IMR-90 (cell line): ENCODE measurements at regions not wholly inside any gene's neighbourhood (a gene's known extent, or its start where the extent isn't known, plus 50 kb on each side); places are given as distances from the start of the nearest gene placed in this dataset.

Experiments used
- ATAC-seq: fragments of 200-7000 bp; cut with Tn5 transposase; 2 replicates; pipeline ENCODE4 v1.9.1; 2020; ENCODE audit warnings: low read depth, mild to moderate bottlenecking, moderate library complexity
- BruUV-seq: library from RNA; stranded (reverse); fragments of 400-500 nt; replicated peaks from 2 replicates; lab custom pipeline; 2021; lab: Mats Ljungman, UMichigan
- CTCF ChIA-PET: fragments of 300-600 bp; formaldehyde crosslinking; extraction: SDS; loops from one replicate; lab custom pipeline; 2021; ENCODE audit warnings: antibody characterized with exemption; lab: Yijun Ruan, JAX
- POLR2A ChIA-PET: fragments of 300-600 bp; sonication (Branson Sonifier 250); formaldehyde crosslinking; loops from one replicate; lab custom pipeline; 2022; ENCODE audit warnings: antibody characterized with exemption; ENCODE audit not compliant: unreplicated experiment; lab: Charles Lee
- DNase-seq: peaks from one replicate; pipeline ENCODE4 v3.0.0; 2013
- H2AFZ ChIP-seq: replicated peaks from 2 replicates; pipeline ENCODE3; 2013; ENCODE audit warnings: low read length, mild to moderate bottlenecking; ENCODE audit not compliant: poor library complexity
- H2AK5ac ChIP-seq: 2 replicates; pipeline ENCODE4 v1.6.1; 2013; ENCODE audit warnings: low read depth, low read length, inconsistent platforms
- H2AK9ac ChIP-seq: replicated peaks from 2 replicates; pipeline ENCODE3; 2013; ENCODE audit warnings: mild to moderate bottlenecking, low read depth, low read length, moderate library complexity; ENCODE audit not compliant: poor library complexity
- H2BK120ac ChIP-seq: 2 replicates; pipeline ENCODE4 v1.6.1; 2013; ENCODE audit warnings: low read depth, low read length, inconsistent platforms
- H2BK15ac ChIP-seq: 3 replicates; pipeline ENCODE4 v1.6.1; 2013; ENCODE audit warnings: low read depth, low read length, inconsistent platforms
- H2BK20ac ChIP-seq: 2 replicates; pipeline ENCODE4 v1.6.1; 2013; ENCODE audit warnings: low read depth, mild to moderate bottlenecking, inconsistent platforms, low read length, moderate library complexity
- H2BK5ac ChIP-seq: 2 replicates; pipeline ENCODE4 v1.6.1; 2013; ENCODE audit warnings: mild to moderate bottlenecking, low read depth, low read length, inconsistent platforms; ENCODE audit not compliant: poor library complexity, severe bottlenecking
- H3K14ac ChIP-seq: replicated peaks from 2 replicates; pipeline ENCODE4 v1.6.1; 2013; ENCODE audit warnings: low read depth, low read length, inconsistent platforms
- H3K18ac ChIP-seq: 2 replicates; pipeline ENCODE4 v1.6.1; 2013; ENCODE audit warnings: low read depth, low read length, control low read depth
- H3K23ac ChIP-seq: 2 replicates; pipeline ENCODE4 v1.6.1; 2013; ENCODE audit warnings: low read depth, low read length, inconsistent platforms
- H3K27ac ChIP-seq: 2 replicates; pipeline ENCODE4 v1.5.1; 2013; ENCODE audit warnings: mild to moderate bottlenecking, control low read depth, low read length; ENCODE audit not compliant: insufficient read depth
- H3K27me3 ChIP-seq: 2 replicates; pipeline ENCODE4 v1.6.1; 2013; ENCODE audit warnings: low read length; ENCODE audit not compliant: control insufficient read depth, insufficient read depth
- H3K36me3 ChIP-seq: 2 replicates; pipeline ENCODE4 v1.6.1; 2013; ENCODE audit warnings: low read length, mixed read lengths; ENCODE audit not compliant: control insufficient read depth, insufficient read depth
- H3K4ac ChIP-seq: 2 replicates; pipeline ENCODE4 v1.6.1; 2013; ENCODE audit warnings: low read depth, low read length, inconsistent platforms
- H3K4me1 ChIP-seq: 2 replicates; pipeline ENCODE4 v1.6.1; 2013; ENCODE audit warnings: low read length, mixed read lengths; ENCODE audit not compliant: control insufficient read depth, insufficient read depth
- H3K4me2 ChIP-seq: 2 replicates; pipeline ENCODE4 v1.6.1; 2013; ENCODE audit warnings: low read depth, mild to moderate bottlenecking, control low read depth, low read length, moderate library complexity
- H3K4me3 ChIP-seq: 2 replicates; pipeline ENCODE4 v1.5.1; 2013; ENCODE audit warnings: low read depth, mild to moderate bottlenecking, control low read depth, low read length, moderate library complexity; ENCODE audit not compliant: insufficient read depth
- H3K56ac ChIP-seq: 2 replicates; pipeline ENCODE4 v1.6.1; 2013; ENCODE audit warnings: low read length, inconsistent platforms; ENCODE audit not compliant: insufficient read depth; ENCODE audit errors: extremely low read depth
- H3K79me1 ChIP-seq, 2 experiments: 2 replicates each; pipeline ENCODE4 v1.6.1; 2013; ENCODE audit warnings: low read length in 2 of 2, inconsistent platforms in 1 of 2, low read depth in 1 of 2
- H3K9ac ChIP-seq: 2 replicates; pipeline ENCODE4 v1.6.1; 2013; ENCODE audit warnings: low read depth, low read length, control low read depth
- H3K9me1 ChIP-seq: 2 replicates; pipeline ENCODE4 v1.6.1; 2013; ENCODE audit warnings: low read length, inconsistent platforms; ENCODE audit not compliant: insufficient read depth
- H3K9me3 ChIP-seq: 2 replicates; pipeline ENCODE4 v1.6.1; 2013; ENCODE audit warnings: low read length; ENCODE audit not compliant: control insufficient read depth, insufficient read depth
- H4K20me1 ChIP-seq: 2 replicates; pipeline ENCODE4 v1.6.1; 2013; ENCODE audit warnings: low read length, inconsistent platforms; ENCODE audit not compliant: insufficient read depth
- H4K5ac ChIP-seq: 2 replicates; pipeline ENCODE4 v1.6.1; 2013; ENCODE audit warnings: mild to moderate bottlenecking, low read depth, low read length, control low read depth
- H4K8ac ChIP-seq, 2 experiments: 2 replicates each; pipeline ENCODE4 v1.6.1; 2013; ENCODE audit warnings: low read depth in 2 of 2, low read length in 2 of 2, control low read depth in 1 of 2, inconsistent platforms in 1 of 2
- H4K91ac ChIP-seq: 2 replicates; pipeline ENCODE4 v1.6.1; 2013; ENCODE audit warnings: low read depth, low read length, inconsistent platforms; ENCODE audit not compliant: insufficient read depth
- CEBPB ChIP-seq: IDR thresholded peaks from 2 replicates; pipeline ENCODE4 v1.6.1; 2012; ENCODE audit warnings: low read depth, low read length, improper control_type of control experiment
- CHD1 ChIP-seq: IDR thresholded peaks from 2 replicates; pipeline ENCODE4 v1.6.1; 2012; ENCODE audit warnings: low read depth, low read length, improper control_type of control experiment
- ELK1 ChIP-seq: fragments of 150-350 bp; IDR thresholded peaks from 2 replicates; pipeline ENCODE4 v1.6.1; 2016; ENCODE audit warnings: low read depth, mild to moderate bottlenecking, low read length, moderate library complexity, borderline replicate concordance
- MXI1 ChIP-seq: IDR thresholded peaks from 2 replicates; pipeline ENCODE4 v1.6.1; 2012; ENCODE audit warnings: low read depth, mild to moderate bottlenecking, low read length, moderate library complexity, borderline replicate concordance
- RAD21 ChIP-seq: IDR thresholded peaks from 2 replicates; pipeline ENCODE4 v1.6.1; 2012; ENCODE audit warnings: low read length, improper control_type of control experiment
- WGBS, 2 experiments: methylation state at CpG; one replicate each; pipeline versions ENCODE4 v1.1.5 to v1.1.7; 2013; ENCODE audit warnings: missing lambda C conversion rate in 2 of 2; ENCODE audit not compliant: insufficient read length in 1 of 2; ENCODE audit errors: extremely low coverage in 2 of 2; 5-methylcytosine and 5-hydroxymethylcytosine counted together
- dilution Hi-C: fragments of 300-500 bp; cut with HindIII; formaldehyde crosslinking; loops from one replicate; pipeline ENCODE4 v1.14.3; 2018; ENCODE audit warnings: low sequenced_read_pairs; ENCODE audit not compliant: unreplicated experiment
- in situ Hi-C: fragments of 300-500 bp; cut with MboI; formaldehyde crosslinking; loops from 3 replicates; pipeline ENCODE4 v1.14.3; 2019; ENCODE audit warnings: low sequenced_read_pairs, inconsistent platforms, mixed read lengths
- intact Hi-C: fragments of 100-400 bp; cut with micrococcal nuclease; formaldehyde crosslinking; loops from 2 replicates; pipeline ENCODE4 v1.10.0; 2022

- Histone ChIP-seq H3K4ac (no peak overlapping the region), H3K9me1 (no peaks in the 10 kb centered on the region), H3K27ac (no peak overlapping the region), H3K56ac (no peak overlapping the region), H4K91ac (no peak overlapping the region), H2AK9ac (no peak overlapping the region), H3K23ac (no peak overlapping the region), H2AK5ac (no peak overlapping the region), H3K4me3 (no peak overlapping the region), H3K36me3 (no peaks in the 10 kb centered on the region), H4K5ac (no peak overlapping the region), H2BK5ac (no peak overlapping the region), H2BK20ac (no peak overlapping the region), H4K20me1 (no peaks in the 10 kb centered on the region), H2BK15ac (no peak overlapping the region), H2AFZ (no peak overlapping the region), H3K4me1 (no peaks in the 10 kb centered on the region), H3K9me3 (peaks cover 4% of the 10 kb centered on the region; the same call in 1 of the 2 replicates), H3K79me1 (no peaks in the 10 kb centered on the region), H2BK120ac (no peak overlapping the region), H3K27me3 (no peaks in the 10 kb centered on the region), H3K4me2 (no peak overlapping the region), H4K8ac (no peak overlapping the region), H3K14ac (no peak overlapping the region), H3K18ac (no peak overlapping the region), H3K9ac (no peak overlapping the region)
- dilution Hi-C loops (no loop called here), intact Hi-C loops (no loop called here), in situ Hi-C loops (no loop called here)
- ATAC-seq (no peak), DNase-seq (no peak)
- TF ChIP-seq MXI1 (no peak), RAD21 (no peak), CHD1 (no peak), CEBPB (no peak), ELK1 (no peak)
- BruUV-seq: no TSS peak
- CTCF ChIA-PET: interaction anchor here (0.6 kb wide), 2 partner anchors 8 to 1416 kb away, joined by 3 read pairs; no protein-coding TSS in a partner anchor
- POLR2A ChIA-PET: no interaction called here
- WGBS, 2 experiments: no CpG with 5 or more reads among the region's 2 CpGs
Measured at GRCh38 chr16:54847609-54848008, 83.1 kb upstream of the IRX5 start.
